Upper lobe of left lung (tissue), 4 donors: ENCODE measurements at regions not wholly inside any gene's neighbourhood (a gene's known extent, or its start where the extent isn't known, plus 50 kb on each side); places are given as distances from the start of the nearest gene placed in this dataset.

Experiments
- CTCF ChIP-seq, 6 experiments: fragments of 450-650 bp in 4 of 6; fragments of 200-600 bp in 2 of 6; sonication (generic) in 2 of 6; IDR thresholded peaks; one replicate each; pipeline ENCODE4 v1.5.1; 2016 to 2019; ENCODE audit warnings: antibody characterized with exemption in 6 of 6
- POLR2AphosphoS5 ChIP-seq, 2 donors: sonication (generic); formaldehyde crosslinking; IDR thresholded peaks; one replicate each; pipeline ENCODE4 v1.5.1; 2017; ENCODE audit warnings: antibody characterized with exemption in 2 of 2

GRCh38 chr12:92302041-92302829, 156.6 kb upstream of the BTG1 start:
- TF ChIP-seq CTCF (IDR thresholded peaks at IDR 0.05): no peak
- no peak for TF ChIP-seq POLR2AphosphoS5 (IDR thresholded peaks at IDR 0.05)
